Parathyroid adenoma (tissue), 2 donors: ENCODE measurements at regions not wholly inside any gene's neighbourhood (a gene's known extent, or its start where the extent isn't known, plus 50 kb on each side); places are given as distances from the start of the nearest gene placed in this dataset.

Source experiments
- H2AFZ ChIP-seq: fragments of 300-600 bp; sonication (generic); one replicate; pipeline ENCODE4 v1.7.0; 2017; ENCODE audit warnings: antibody characterized with exemption, mild to moderate bottlenecking
- H3K27ac ChIP-seq: fragments of 300-600 bp; sonication (generic); one replicate; pipeline ENCODE4 v1.7.0; 2017
- H3K27me3 ChIP-seq: fragments of 300-600 bp; sonication (generic); one replicate; pipeline ENCODE4 v1.7.0; 2017; ENCODE audit warnings: low read length; ENCODE audit not compliant: control insufficient read depth, insufficient read depth
- H3K36me3 ChIP-seq: fragments of 300-600 bp; sonication (generic); one replicate; pipeline ENCODE4 v1.7.0; 2017; ENCODE audit warnings: low read length; ENCODE audit not compliant: control insufficient read depth, insufficient read depth
- H3K4me1 ChIP-seq: fragments of 300-600 bp; sonication (generic); one replicate; pipeline ENCODE4 v1.7.0; 2017; ENCODE audit warnings: control low read depth
- H3K4me2 ChIP-seq: fragments of 300-600 bp; sonication (generic); one replicate; pipeline ENCODE4 v1.7.0; 2017; ENCODE audit warnings: low read length
- H3K4me3 ChIP-seq: fragments of 300-600 bp; sonication (generic); one replicate; pipeline ENCODE4 v1.7.0; 2017; ENCODE audit warnings: low read depth, low read length
- H3K79me2 ChIP-seq: fragments of 300-600 bp; sonication (generic); one replicate; pipeline ENCODE4 v1.7.0; 2017; ENCODE audit warnings: control low read depth
- H3K9ac ChIP-seq: fragments of 300-600 bp; sonication (generic); one replicate; pipeline ENCODE4 v1.7.0; 2017; ENCODE audit warnings: mild to moderate bottlenecking
- H3K9me3 ChIP-seq: fragments of 300-600 bp; sonication (generic); one replicate; pipeline ENCODE4 v1.7.0; 2017; ENCODE audit warnings: low read length; ENCODE audit not compliant: control insufficient read depth
- TF ChIP-seq, protein P1 (sequence below): fragments of 300-600 bp; sonication (generic); IDR thresholded peaks from one replicate; pipeline ENCODE4 v1.7.0; 2017; ENCODE audit warnings: antibody characterized with exemption, mild to moderate bottlenecking
- donor health status: primary hyperparathyroidism.

GRCh38 chr5:35341189-35341588 lies 110.9 kb upstream of the PRLR start:
- no peaks in the 10 kb centered on the region for H3K9me3 ChIP-seq
- H3K4me3 ChIP-seq = no peak overlapping the region
- no peak overlapping the region for H2AFZ ChIP-seq
- H3K9ac ChIP-seq = no peak overlapping the region
- H3K4me2 ChIP-seq = no peak overlapping the region
- no peaks in the 10 kb centered on the region for H3K79me2 ChIP-seq
- no peaks in the 10 kb centered on the region for H3K4me1 ChIP-seq
- TF ChIP-seq, protein P1, sequence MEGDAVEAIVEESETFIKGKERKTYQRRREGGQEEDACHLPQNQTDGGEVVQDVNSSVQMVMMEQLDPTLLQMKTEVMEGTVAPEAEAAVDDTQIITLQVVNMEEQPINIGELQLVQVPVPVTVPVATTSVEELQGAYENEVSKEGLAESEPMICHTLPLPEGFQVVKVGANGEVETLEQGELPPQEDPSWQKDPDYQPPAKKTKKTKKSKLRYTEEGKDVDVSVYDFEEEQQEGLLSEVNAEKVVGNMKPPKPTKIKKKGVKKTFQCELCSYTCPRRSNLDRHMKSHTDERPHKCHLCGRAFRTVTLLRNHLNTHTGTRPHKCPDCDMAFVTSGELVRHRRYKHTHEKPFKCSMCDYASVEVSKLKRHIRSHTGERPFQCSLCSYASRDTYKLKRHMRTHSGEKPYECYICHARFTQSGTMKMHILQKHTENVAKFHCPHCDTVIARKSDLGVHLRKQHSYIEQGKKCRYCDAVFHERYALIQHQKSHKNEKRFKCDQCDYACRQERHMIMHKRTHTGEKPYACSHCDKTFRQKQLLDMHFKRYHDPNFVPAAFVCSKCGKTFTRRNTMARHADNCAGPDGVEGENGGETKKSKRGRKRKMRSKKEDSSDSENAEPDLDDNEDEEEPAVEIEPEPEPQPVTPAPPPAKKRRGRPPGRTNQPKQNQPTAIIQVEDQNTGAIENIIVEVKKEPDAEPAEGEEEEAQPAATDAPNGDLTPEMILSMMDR = no peak
- no peaks in the 10 kb centered on the region for H3K27me3 ChIP-seq
- no peaks in the 10 kb centered on the region for H3K36me3 ChIP-seq
- no peak overlapping the region for H3K27ac ChIP-seq

GRCh38 chr5:35339616-35340100 lies 109.4 kb upstream of the PRLR start:
- H3K27me3 ChIP-seq = no peaks in the 10 kb centered on the region
- no peak overlapping the region for H3K4me2 ChIP-seq
- H3K9ac ChIP-seq = no peak overlapping the region
- no peaks in the 10 kb centered on the region for H3K4me1 ChIP-seq
- H3K9me3 ChIP-seq = no peaks in the 10 kb centered on the region
- no peak overlapping the region for H3K27ac ChIP-seq
- no peaks in the 10 kb centered on the region for H3K79me2 ChIP-seq
- H3K36me3 ChIP-seq = no peaks in the 10 kb centered on the region
- TF ChIP-seq, protein P1 = no peak
- H3K4me3 ChIP-seq = no peak overlapping the region
- no peak overlapping the region for H2AFZ ChIP-seq

DNA sequence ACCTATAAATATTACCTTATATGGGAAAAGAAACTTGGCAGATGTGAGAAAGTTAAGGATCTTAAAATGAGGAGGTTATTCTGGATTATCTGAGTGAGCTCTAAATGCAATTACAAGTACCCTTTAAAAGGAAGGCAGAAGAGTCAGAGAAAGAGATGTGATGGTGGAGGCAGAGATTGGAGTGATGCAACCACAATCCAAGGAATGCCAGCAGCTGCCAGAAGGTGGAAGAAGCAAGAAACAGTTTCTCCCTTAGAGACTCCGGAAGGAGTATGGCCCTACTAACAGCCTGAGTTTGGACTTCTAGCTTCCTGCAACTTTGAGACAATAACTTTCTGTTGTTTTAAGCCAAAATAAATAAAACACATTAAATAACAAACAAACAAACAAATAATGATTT lies 108.7 kb upstream of the PRLR start:
- TF ChIP-seq, protein P1 = no peak
- Histone ChIP-seq H3K27ac (no peak overlapping the region), H3K4me2 (no peak overlapping the region), H3K36me3 (no peaks in the 10 kb centered on the region), H3K27me3 (no peaks in the 10 kb centered on the region), H3K79me2 (no peaks in the 10 kb centered on the region), H3K4me1 (no peaks in the 10 kb centered on the region), H2AFZ (no peak overlapping the region), H3K9me3 (no peaks in the 10 kb centered on the region), H3K4me3 (no peak overlapping the region), H3K9ac (no peak overlapping the region)

DNA sequence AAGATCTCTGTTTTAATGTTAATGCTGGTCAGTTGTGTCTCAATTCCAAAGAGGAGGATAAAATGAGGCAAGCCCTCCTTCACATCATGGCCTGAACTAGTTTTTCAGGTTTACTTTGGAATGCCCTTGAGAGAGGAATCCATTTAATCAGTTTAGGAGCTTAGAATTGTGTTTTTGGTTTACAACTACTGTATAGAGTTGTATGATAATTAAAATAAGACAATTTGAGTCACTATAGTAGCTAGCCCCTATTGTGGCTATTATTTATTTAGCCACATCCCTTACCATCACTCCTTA lies 107.8 kb upstream of the PRLR start:
- Histone ChIP-seq H3K4me1 (no peaks in the 10 kb centered on the region), H3K36me3 (no peaks in the 10 kb centered on the region), H3K4me3 (no peak overlapping the region), H3K4me2 (no peak overlapping the region), H3K27me3 (no peaks in the 10 kb centered on the region), H2AFZ (peak overlapping the region; percentile 45), H3K9ac (no peak overlapping the region), H3K9me3 (no peaks in the 10 kb centered on the region), H3K27ac (no peak overlapping the region), H3K79me2 (no peaks in the 10 kb centered on the region)
- TF ChIP-seq, protein P1 = no peak

DNA sequence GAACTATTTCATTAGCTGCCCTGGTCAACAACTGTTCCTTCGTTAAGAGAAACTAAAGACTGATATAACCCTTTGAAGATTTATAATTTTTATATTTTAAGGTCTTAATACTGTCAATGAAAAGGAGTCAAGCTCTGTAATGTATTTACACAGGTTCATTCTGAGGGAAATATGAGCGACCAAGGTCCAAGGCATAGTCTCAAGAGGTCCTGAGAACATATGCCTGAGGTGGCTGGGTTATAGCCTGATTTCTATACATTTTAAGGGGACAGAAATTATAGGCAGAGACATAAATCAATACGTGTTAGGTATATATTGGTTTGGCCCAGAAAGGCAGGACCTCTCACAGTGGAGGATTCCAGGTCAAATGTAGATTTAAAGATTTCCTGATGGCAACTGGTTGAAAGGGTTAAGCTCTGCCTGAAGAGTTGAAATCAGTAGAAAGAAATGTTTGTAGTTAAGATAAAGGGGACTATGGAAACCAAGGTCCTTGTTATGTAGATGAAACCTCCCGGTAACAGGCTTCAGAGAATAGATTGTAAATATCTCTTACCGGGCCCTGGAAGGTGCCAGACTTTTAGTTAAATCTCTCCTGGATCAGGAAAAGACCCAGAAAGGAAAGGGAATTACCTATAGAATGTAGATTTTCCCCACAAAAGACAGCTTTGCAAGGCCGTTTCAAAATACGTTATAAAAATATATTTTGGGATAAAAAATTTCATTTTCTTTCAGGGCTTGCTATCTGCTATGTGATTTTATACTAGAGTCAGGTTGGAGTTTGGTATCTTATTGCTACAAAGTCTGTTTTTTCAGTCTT lies 107.3 kb upstream of the PRLR start:
- TF ChIP-seq, protein P1 = no peak
- Histone ChIP-seq H3K9ac (no peak overlapping the region), H3K4me1 (no peaks in the 10 kb centered on the region), H3K27ac (no peak overlapping the region), H3K36me3 (no peaks in the 10 kb centered on the region), H3K4me2 (no peak overlapping the region), H3K27me3 (no peaks in the 10 kb centered on the region), H3K79me2 (no peaks in the 10 kb centered on the region), H3K4me3 (no peak overlapping the region), H2AFZ (peak overlapping the region; percentile 45), H3K9me3 (no peaks in the 10 kb centered on the region)
